GM12891 (cell line): ENCODE measurements at regions not wholly inside any gene's neighbourhood (a gene's known extent, or its start where the extent isn't known, plus 50 kb on each side); places are given as distances from the start of the nearest gene placed in this dataset.

Experiments used
- POLR2A ChIP-seq: IDR thresholded peaks from 2 replicates; pipeline ENCODE4 v1.6.1; 2011; ENCODE audit warnings: low read depth, low read length, control low read depth
- POLR2AphosphoS5 ChIP-seq: IDR thresholded peaks from 2 replicates; pipeline ENCODE4 v1.6.1; 2011; ENCODE audit warnings: low read depth, low read length, control low read depth
- SPI1 ChIP-seq: IDR thresholded peaks from 2 replicates; pipeline ENCODE4 v1.6.1; 2011; ENCODE audit warnings: low read depth, low read length, control low read depth

DNA sequence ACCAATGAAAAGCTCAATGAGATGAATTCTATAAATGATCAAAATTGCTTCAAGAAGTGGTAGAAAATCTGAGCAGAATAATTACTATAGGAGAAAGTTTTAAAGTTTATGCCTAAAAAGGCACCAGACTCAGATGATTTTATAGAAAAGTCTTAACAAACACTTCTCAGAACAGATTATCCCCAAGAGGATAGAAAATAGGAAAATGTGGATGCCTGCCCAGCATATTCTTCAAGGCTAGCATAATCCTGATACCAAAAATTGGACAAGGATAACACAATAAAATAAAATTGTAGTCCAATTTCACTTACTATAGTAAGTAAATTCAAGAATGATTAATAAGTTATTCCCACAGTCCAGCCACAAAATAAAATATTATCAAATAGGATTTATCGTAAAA lies 397.0 kb downstream of the NR2F1-AS1 start:
- no peak for TF ChIP-seq SPI1
- TF ChIP-seq POLR2A = no peak
- TF ChIP-seq POLR2AphosphoS5 = no peak
